ENCODE measurements at regions not wholly inside any gene's neighbourhood (a gene's known extent, or its start where the extent isn't known, plus 50 kb on each side); places are given as distances from the start of the nearest gene placed in this dataset.

DNA sequence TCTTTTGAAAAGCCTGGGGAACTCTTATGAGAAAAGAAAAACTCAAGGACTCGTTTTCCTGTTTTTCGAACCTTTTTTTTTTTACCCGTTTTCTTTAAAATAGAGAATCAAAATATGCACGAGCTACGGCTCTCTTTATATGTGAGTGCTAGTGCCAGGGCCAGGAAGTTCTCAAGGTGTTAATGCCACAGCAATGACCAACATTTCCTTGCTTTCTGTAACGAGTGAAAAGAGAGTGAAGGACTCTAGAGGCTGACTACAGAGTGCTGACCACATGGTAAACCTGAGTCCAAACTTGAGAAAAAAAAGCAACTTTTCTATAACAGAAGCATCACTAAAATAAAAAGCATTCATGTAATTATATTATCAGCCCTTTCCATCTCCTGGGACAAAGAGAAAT lies 102.2 kb upstream of the SLC28A3 start:
- intact Hi-C loops (cut with micrococcal nuclease) = no loop called here
- H3K9me3 Mint-ChIP-seq = no peaks in the 10 kb centered on the region
- H3K4me3 Mint-ChIP-seq = peak overlapping the region; percentile 81
- Histone ChIP-seq H3K4me1 (ENCODE audit: control insufficient read depth, insufficient read depth, low read length) (peaks cover 31% of the 10 kb centered on the region), H3K9me3 (ENCODE audit: control insufficient read depth, insufficient read depth, low read length) (no peaks in the 10 kb centered on the region), H3K27me3 (ENCODE audit: control insufficient read depth, insufficient read depth, low read length) (no peaks in the 10 kb centered on the region), H3K36me3 (ENCODE audit: control insufficient read depth, insufficient read depth, low read length) (no peaks in the 10 kb centered on the region), H3K27ac (ENCODE audit: low read length) (peak overlapping the region; percentile 29), H3K4me3 (ENCODE audit: low read length) (no peak overlapping the region)
- TF ChIP-seq, protein P1, sequence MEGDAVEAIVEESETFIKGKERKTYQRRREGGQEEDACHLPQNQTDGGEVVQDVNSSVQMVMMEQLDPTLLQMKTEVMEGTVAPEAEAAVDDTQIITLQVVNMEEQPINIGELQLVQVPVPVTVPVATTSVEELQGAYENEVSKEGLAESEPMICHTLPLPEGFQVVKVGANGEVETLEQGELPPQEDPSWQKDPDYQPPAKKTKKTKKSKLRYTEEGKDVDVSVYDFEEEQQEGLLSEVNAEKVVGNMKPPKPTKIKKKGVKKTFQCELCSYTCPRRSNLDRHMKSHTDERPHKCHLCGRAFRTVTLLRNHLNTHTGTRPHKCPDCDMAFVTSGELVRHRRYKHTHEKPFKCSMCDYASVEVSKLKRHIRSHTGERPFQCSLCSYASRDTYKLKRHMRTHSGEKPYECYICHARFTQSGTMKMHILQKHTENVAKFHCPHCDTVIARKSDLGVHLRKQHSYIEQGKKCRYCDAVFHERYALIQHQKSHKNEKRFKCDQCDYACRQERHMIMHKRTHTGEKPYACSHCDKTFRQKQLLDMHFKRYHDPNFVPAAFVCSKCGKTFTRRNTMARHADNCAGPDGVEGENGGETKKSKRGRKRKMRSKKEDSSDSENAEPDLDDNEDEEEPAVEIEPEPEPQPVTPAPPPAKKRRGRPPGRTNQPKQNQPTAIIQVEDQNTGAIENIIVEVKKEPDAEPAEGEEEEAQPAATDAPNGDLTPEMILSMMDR (IDR thresholded peaks at IDR 0.05) = no peak
- peak overlapping the region; percentile 67 to 71 for H3K27ac Mint-ChIP-seq
- peaks cover 31 to 36% of the 10 kb centered on the region in 2 donors for H3K4me1 Mint-ChIP-seq
- DNase-seq (no peak), ATAC-seq (peak; percentile 52 to 90 (median 73))
- H3K27me3 Mint-ChIP-seq (ENCODE audit: low read depth in 2 of 2) = peaks cover 0 to 5% of the 10 kb centered on the region in 2 donors
- WGBS (ENCODE audit: insufficient coverage) = 60% methylated on average over 6 of the region's 6 CpGs
- no peaks in the 10 kb centered on the region for H3K36me3 Mint-ChIP-seq

DNA sequence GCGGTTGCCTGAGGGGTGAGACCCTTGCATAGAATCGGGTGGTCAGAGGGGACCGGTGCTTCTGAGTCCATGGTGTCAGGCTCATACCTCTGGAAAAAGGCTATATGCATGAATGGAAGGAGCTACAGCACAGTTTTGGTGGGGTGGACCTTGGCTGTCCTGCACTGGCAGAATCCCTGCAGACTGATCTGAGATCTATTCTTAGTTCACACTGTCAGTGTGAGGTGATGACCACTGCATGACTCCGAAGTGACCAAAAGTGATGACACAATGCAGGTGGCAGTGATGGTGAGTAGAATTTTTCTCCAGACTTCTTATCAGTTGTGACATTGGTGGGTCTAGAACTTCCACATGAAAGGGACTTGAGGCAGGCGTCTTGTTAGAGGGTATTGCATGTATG lies 105.2 kb upstream of the SLC28A3 start:
- Mint-ChIP-seq H3K4me3 (no peak overlapping the region), H3K27me3 (ENCODE audit: low read depth in 2 of 2) (peaks cover 0 to 2% of the 10 kb centered on the region in 2 donors), H3K36me3 (no peaks in the 10 kb centered on the region), H3K4me1 (peaks cover 31 to 36% of the 10 kb centered on the region in 2 donors), H3K27ac (no peak overlapping the region), H3K9me3 (no peaks in the 10 kb centered on the region)
- Histone ChIP-seq H3K27ac (ENCODE audit: low read length) (no peak overlapping the region), H3K9me3 (ENCODE audit: control insufficient read depth, insufficient read depth, low read length) (no peaks in the 10 kb centered on the region), H3K4me3 (ENCODE audit: low read length) (no peak overlapping the region), H3K27me3 (ENCODE audit: control insufficient read depth, insufficient read depth, low read length) (no peaks in the 10 kb centered on the region), H3K4me1 (ENCODE audit: control insufficient read depth, insufficient read depth, low read length) (peaks cover 31% of the 10 kb centered on the region), H3K36me3 (ENCODE audit: control insufficient read depth, insufficient read depth, low read length) (no peaks in the 10 kb centered on the region)
- intact Hi-C loops (cut with micrococcal nuclease) = no loop called here
- DNase-seq = no peak
- ATAC-seq = no peak
- 82% methylated on average over 5 of the region's 5 CpGs for whole genome bisulfite sequencing (ENCODE audit: insufficient coverage)
- TF ChIP-seq, protein P1 (IDR thresholded peaks at IDR 0.05) = no peak

DNA sequence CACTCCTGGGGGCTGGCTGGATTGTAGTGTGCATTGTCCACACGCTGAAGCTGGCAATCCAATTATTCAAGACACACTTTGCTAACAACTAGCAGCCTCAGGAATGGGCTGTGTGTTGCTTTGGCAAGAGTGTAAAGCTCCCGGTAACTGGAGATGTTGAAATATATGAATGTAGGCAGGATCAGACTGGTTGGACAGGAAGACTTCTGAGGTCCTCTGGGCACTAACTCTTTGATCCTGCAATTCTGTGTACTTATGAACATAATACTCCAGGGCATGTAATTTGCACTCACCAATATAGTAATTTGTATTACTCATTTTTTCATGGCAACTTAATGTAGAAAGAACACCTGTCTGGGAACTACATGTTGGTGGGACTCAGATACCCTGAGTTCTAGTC lies 106.7 kb upstream of the SLC28A3 start:
- H3K27ac ChIP-seq (ENCODE audit: low read length) = no peak overlapping the region
- no peaks in the 10 kb centered on the region for H3K36me3 Mint-ChIP-seq
- H3K4me1 Mint-ChIP-seq = peaks cover 25 to 30% of the 10 kb centered on the region in 2 donors
- H3K9me3 ChIP-seq (ENCODE audit: control insufficient read depth, insufficient read depth, low read length) = no peaks in the 10 kb centered on the region
- 86% methylated on average over 1 of the region's 2 CpGs for WGBS (ENCODE audit: insufficient coverage)
- H3K27me3 Mint-ChIP-seq (ENCODE audit: low read depth in 2 of 2) = peaks cover 6 to 7% of the 10 kb centered on the region in 2 donors
- no peak overlapping the region for H3K4me3 Mint-ChIP-seq
- H3K9me3 Mint-ChIP-seq = no peaks in the 10 kb centered on the region
- H3K27me3 ChIP-seq (ENCODE audit: control insufficient read depth, insufficient read depth, low read length) = no peaks in the 10 kb centered on the region
- TF ChIP-seq, protein P1 (IDR thresholded peaks at IDR 0.05) = no peak
- no peak overlapping the region for H3K27ac Mint-ChIP-seq
- H3K4me1 ChIP-seq (ENCODE audit: control insufficient read depth, insufficient read depth, low read length) = peaks cover 27% of the 10 kb centered on the region
- no peaks in the 10 kb centered on the region for H3K36me3 ChIP-seq (ENCODE audit: control insufficient read depth, insufficient read depth, low read length)
- intact Hi-C loops (cut with micrococcal nuclease) = no loop called here
- no peak overlapping the region for H3K4me3 ChIP-seq (ENCODE audit: low read length)
- DNase-seq (no peak), ATAC-seq (no peak)

DNA sequence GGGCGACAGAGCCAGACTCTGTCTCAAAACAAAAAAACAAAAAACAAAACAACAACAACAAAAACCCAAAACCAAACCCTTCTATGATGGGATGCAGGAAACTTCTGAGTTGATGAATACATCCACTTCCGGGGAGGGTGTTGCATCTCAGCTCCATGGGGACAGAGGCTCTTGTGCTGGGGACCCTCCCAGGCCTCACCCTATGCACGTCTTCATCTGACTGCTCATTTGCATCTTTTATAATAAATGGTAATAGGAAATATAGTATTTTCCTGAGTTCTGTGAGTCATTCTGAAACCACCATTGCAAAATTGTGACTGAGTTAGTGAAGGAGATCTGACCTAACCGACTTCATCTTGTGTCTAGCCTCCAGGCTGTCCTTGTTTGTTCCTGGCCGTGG lies 109.5 kb upstream of the SLC28A3 start:
- Mint-ChIP-seq H3K27me3 (ENCODE audit: low read depth in 2 of 2) (peaks cover 6 to 24% of the 10 kb centered on the region in 2 donors), H3K36me3 (no peaks in the 10 kb centered on the region), H3K4me3 (no peak overlapping the region), H3K4me1 (peaks cover under 1 to 4% of the 10 kb centered on the region in 2 donors), H3K9me3 (no peaks in the 10 kb centered on the region), H3K27ac (no peak overlapping the region)
- DNase-seq (no peak), ATAC-seq (no peak)
- 63% methylated on average over 5 of the region's 5 CpGs for WGBS (ENCODE audit: insufficient coverage)
- intact Hi-C loops (cut with micrococcal nuclease) = no loop called here
- Histone ChIP-seq H3K9me3 (ENCODE audit: control insufficient read depth, insufficient read depth, low read length) (no peaks in the 10 kb centered on the region), H3K36me3 (ENCODE audit: control insufficient read depth, insufficient read depth, low read length) (no peaks in the 10 kb centered on the region), H3K27ac (ENCODE audit: low read length) (no peak overlapping the region), H3K4me3 (ENCODE audit: low read length) (no peak overlapping the region), H3K4me1 (ENCODE audit: control insufficient read depth, insufficient read depth, low read length) (peaks cover 10% of the 10 kb centered on the region), H3K27me3 (ENCODE audit: control insufficient read depth, insufficient read depth, low read length) (no peaks in the 10 kb centered on the region)
- TF ChIP-seq, protein P1 (IDR thresholded peaks at IDR 0.05) = no peak

Data from natural killer cell (primary cell).